RWPE2 (cell line): ENCODE measurements at regions not wholly inside any gene's neighbourhood (a gene's known extent, or its start where the extent isn't known, plus 50 kb on each side); places are given as distances from the start of the nearest gene placed in this dataset.

ENCODE experiments used
- ATAC-seq: fragments of 200-7000 bp; cut with Tn5 transposase; 3 replicates; pipeline ENCODE4 v1.9.1; 2021; ENCODE audit warnings: low read depth
- DNase-seq: peaks from one replicate; pipeline ENCODE4 v3.0.0-alpha.2; 2020; ENCODE audit warnings: low spot score
- H3K27ac ChIP-seq: fragments of 450-650 bp; 2 replicates; pipeline ENCODE4 v1.5.1; 2017; ENCODE audit warnings: mild to moderate bottlenecking; ENCODE audit not compliant: poor library complexity, severe bottlenecking
- H3K27me3 ChIP-seq: fragments of 250-450 bp; sonication (Bioruptor Pico); 2 replicates; pipeline ENCODE4 v1.5.1; 2021; ENCODE audit warnings: mild to moderate bottlenecking, moderate library complexity; ENCODE audit not compliant: insufficient read depth, poor library complexity, severe bottlenecking
- H3K36me3 ChIP-seq: fragments of 250-450 bp; sonication (Bioruptor Pico); 2 replicates; pipeline ENCODE4 v1.5.1; 2020; ENCODE audit warnings: low read depth, mild to moderate bottlenecking, moderate library complexity
- H3K4me1 ChIP-seq: fragments of 250-450 bp; sonication (Bioruptor Pico); 2 replicates; pipeline ENCODE4 v1.5.1; 2021; ENCODE audit warnings: mild to moderate bottlenecking, moderate library complexity; ENCODE audit not compliant: insufficient read depth, poor library complexity, severe bottlenecking
- H3K4me3 ChIP-seq: fragments of 250-450 bp; sonication (Bioruptor Pico); 2 replicates; pipeline ENCODE4 v1.5.1; 2021; ENCODE audit warnings: mild to moderate bottlenecking, moderate library complexity; ENCODE audit not compliant: severe bottlenecking
- H3K9me3 ChIP-seq: fragments of 250-450 bp; sonication (Bioruptor Pico); 2 replicates; pipeline ENCODE4 v1.5.1; 2021; ENCODE audit warnings: mild to moderate bottlenecking, moderate library complexity; ENCODE audit not compliant: severe bottlenecking
- CTCF ChIP-seq: fragments of 450-650 bp; IDR thresholded peaks from one replicate; pipeline ENCODE4 v1.5.1; 2017; ENCODE audit warnings: mild to moderate bottlenecking, moderate library complexity; ENCODE audit not compliant: poor library complexity, severe bottlenecking

- no peak for TF ChIP-seq CTCF
- no peak for DNase-seq
- peaks cover 6% of the 10 kb centered on the region for H3K27me3 ChIP-seq
- ATAC-seq = no peak
- H3K4me1 ChIP-seq = no peaks in the 10 kb centered on the region
- H3K4me3 ChIP-seq = no peak overlapping the region
- no peaks in the 10 kb centered on the region for H3K9me3 ChIP-seq
- H3K36me3 ChIP-seq = no peaks in the 10 kb centered on the region
- no peak overlapping the region for H3K27ac ChIP-seq
These were observed 473.1 kb downstream of the PDZRN4 start for GRCh38 chr12:41661141-41661765.

- no peaks in the 10 kb centered on the region for H3K27me3 ChIP-seq
- ATAC-seq = no peak
- TF ChIP-seq CTCF = no peak
- no peak overlapping the region for H3K4me3 ChIP-seq
- no peaks in the 10 kb centered on the region for H3K4me1 ChIP-seq
- no peak for DNase-seq
- no peaks in the 10 kb centered on the region for H3K36me3 ChIP-seq
- H3K9me3 ChIP-seq = no peaks in the 10 kb centered on the region
- no peak overlapping the region for H3K27ac ChIP-seq
These were observed 468.3 kb downstream of the PDZRN4 start for GRCh38 chr12:41656454-41656853.

- H3K4me1 ChIP-seq = no peaks in the 10 kb centered on the region
- H3K4me3 ChIP-seq = no peak overlapping the region
- no peaks in the 10 kb centered on the region for H3K27me3 ChIP-seq
- no peak overlapping the region for H3K27ac ChIP-seq
- DNase-seq (no peak), ATAC-seq (no peak)
- TF ChIP-seq CTCF = no peak
- no peaks in the 10 kb centered on the region for H3K36me3 ChIP-seq
- H3K9me3 ChIP-seq = no peaks in the 10 kb centered on the region
These were observed 465.5 kb downstream of the PDZRN4 start for GRCh38 chr12:41653386-41654326.

- Histone ChIP-seq H3K4me1 (no peaks in the 10 kb centered on the region), H3K27ac (no peak overlapping the region), H3K9me3 (no peaks in the 10 kb centered on the region), H3K27me3 (no peaks in the 10 kb centered on the region), H3K36me3 (no peaks in the 10 kb centered on the region), H3K4me3 (no peak overlapping the region)
- no peak for TF ChIP-seq CTCF
- ATAC-seq (no peak), DNase-seq (no peak)
These were observed 464.9 kb downstream of the PDZRN4 start for GRCh38 chr12:41652981-41653380.
